IMR-90 (cell line): ENCODE measurements at regions not wholly inside any gene's neighbourhood (a gene's known extent, or its start where the extent isn't known, plus 50 kb on each side); places are given as distances from the start of the nearest gene placed in this dataset.

ENCODE experiments used
- ATAC-seq: fragments of 200-7000 bp; cut with Tn5 transposase; 2 replicates; pipeline ENCODE4 v1.9.1; 2020; ENCODE audit warnings: low read depth, mild to moderate bottlenecking, moderate library complexity
- BruUV-seq: library from RNA; stranded (reverse); fragments of 400-500 nt; replicated peaks from 2 replicates; lab custom pipeline; 2021; lab: Mats Ljungman, UMichigan
- CTCF ChIA-PET: fragments of 300-600 bp; formaldehyde crosslinking; extraction: SDS; loops from one replicate; lab custom pipeline; 2021; ENCODE audit warnings: antibody characterized with exemption; lab: Yijun Ruan, JAX
- POLR2A ChIA-PET: fragments of 300-600 bp; sonication (Branson Sonifier 250); formaldehyde crosslinking; loops from one replicate; lab custom pipeline; 2022; ENCODE audit warnings: antibody characterized with exemption; ENCODE audit not compliant: unreplicated experiment; lab: Charles Lee
- DNase-seq: peaks from one replicate; pipeline ENCODE4 v3.0.0; 2013
- H2AFZ ChIP-seq: replicated peaks from 2 replicates; pipeline ENCODE3; 2013; ENCODE audit warnings: low read length, mild to moderate bottlenecking; ENCODE audit not compliant: poor library complexity
- H2AK5ac ChIP-seq: 2 replicates; pipeline ENCODE4 v1.6.1; 2013; ENCODE audit warnings: low read depth, low read length, inconsistent platforms
- H2AK9ac ChIP-seq: replicated peaks from 2 replicates; pipeline ENCODE3; 2013; ENCODE audit warnings: mild to moderate bottlenecking, low read depth, low read length, moderate library complexity; ENCODE audit not compliant: poor library complexity
- H2BK120ac ChIP-seq: 2 replicates; pipeline ENCODE4 v1.6.1; 2013; ENCODE audit warnings: low read depth, low read length, inconsistent platforms
- H2BK15ac ChIP-seq: 3 replicates; pipeline ENCODE4 v1.6.1; 2013; ENCODE audit warnings: low read depth, low read length, inconsistent platforms
- H2BK20ac ChIP-seq: 2 replicates; pipeline ENCODE4 v1.6.1; 2013; ENCODE audit warnings: low read depth, mild to moderate bottlenecking, inconsistent platforms, low read length, moderate library complexity
- H2BK5ac ChIP-seq: 2 replicates; pipeline ENCODE4 v1.6.1; 2013; ENCODE audit warnings: mild to moderate bottlenecking, low read depth, low read length, inconsistent platforms; ENCODE audit not compliant: poor library complexity, severe bottlenecking
- H3K14ac ChIP-seq: replicated peaks from 2 replicates; pipeline ENCODE4 v1.6.1; 2013; ENCODE audit warnings: low read depth, low read length, inconsistent platforms
- H3K18ac ChIP-seq: 2 replicates; pipeline ENCODE4 v1.6.1; 2013; ENCODE audit warnings: low read depth, low read length, control low read depth
- H3K23ac ChIP-seq: 2 replicates; pipeline ENCODE4 v1.6.1; 2013; ENCODE audit warnings: low read depth, low read length, inconsistent platforms
- H3K27ac ChIP-seq: 2 replicates; pipeline ENCODE4 v1.5.1; 2013; ENCODE audit warnings: mild to moderate bottlenecking, control low read depth, low read length; ENCODE audit not compliant: insufficient read depth
- H3K27me3 ChIP-seq: 2 replicates; pipeline ENCODE4 v1.6.1; 2013; ENCODE audit warnings: low read length; ENCODE audit not compliant: control insufficient read depth, insufficient read depth
- H3K36me3 ChIP-seq: 2 replicates; pipeline ENCODE4 v1.6.1; 2013; ENCODE audit warnings: low read length, mixed read lengths; ENCODE audit not compliant: control insufficient read depth, insufficient read depth
- H3K4ac ChIP-seq: 2 replicates; pipeline ENCODE4 v1.6.1; 2013; ENCODE audit warnings: low read depth, low read length, inconsistent platforms
- H3K4me1 ChIP-seq: 2 replicates; pipeline ENCODE4 v1.6.1; 2013; ENCODE audit warnings: low read length, mixed read lengths; ENCODE audit not compliant: control insufficient read depth, insufficient read depth
- H3K4me2 ChIP-seq: 2 replicates; pipeline ENCODE4 v1.6.1; 2013; ENCODE audit warnings: low read depth, mild to moderate bottlenecking, control low read depth, low read length, moderate library complexity
- H3K4me3 ChIP-seq: 2 replicates; pipeline ENCODE4 v1.5.1; 2013; ENCODE audit warnings: low read depth, mild to moderate bottlenecking, control low read depth, low read length, moderate library complexity; ENCODE audit not compliant: insufficient read depth
- H3K56ac ChIP-seq: 2 replicates; pipeline ENCODE4 v1.6.1; 2013; ENCODE audit warnings: low read length, inconsistent platforms; ENCODE audit not compliant: insufficient read depth; ENCODE audit errors: extremely low read depth
- H3K79me1 ChIP-seq, 2 experiments: 2 replicates each; pipeline ENCODE4 v1.6.1; 2013; ENCODE audit warnings: low read length in 2 of 2, inconsistent platforms in 1 of 2, low read depth in 1 of 2
- H3K9ac ChIP-seq: 2 replicates; pipeline ENCODE4 v1.6.1; 2013; ENCODE audit warnings: low read depth, low read length, control low read depth
- H3K9me1 ChIP-seq: 2 replicates; pipeline ENCODE4 v1.6.1; 2013; ENCODE audit warnings: low read length, inconsistent platforms; ENCODE audit not compliant: insufficient read depth
- H3K9me3 ChIP-seq: 2 replicates; pipeline ENCODE4 v1.6.1; 2013; ENCODE audit warnings: low read length; ENCODE audit not compliant: control insufficient read depth, insufficient read depth
- H4K20me1 ChIP-seq: 2 replicates; pipeline ENCODE4 v1.6.1; 2013; ENCODE audit warnings: low read length, inconsistent platforms; ENCODE audit not compliant: insufficient read depth
- H4K5ac ChIP-seq: 2 replicates; pipeline ENCODE4 v1.6.1; 2013; ENCODE audit warnings: mild to moderate bottlenecking, low read depth, low read length, control low read depth
- H4K8ac ChIP-seq, 2 experiments: 2 replicates each; pipeline ENCODE4 v1.6.1; 2013; ENCODE audit warnings: low read depth in 2 of 2, low read length in 2 of 2, control low read depth in 1 of 2, inconsistent platforms in 1 of 2
- H4K91ac ChIP-seq: 2 replicates; pipeline ENCODE4 v1.6.1; 2013; ENCODE audit warnings: low read depth, low read length, inconsistent platforms; ENCODE audit not compliant: insufficient read depth
- FOS ChIP-seq: fragments of 150-350 bp; IDR thresholded peaks from 2 replicates; pipeline ENCODE4 v1.6.1; 2016; ENCODE audit warnings: low read depth, low read length
- MAFK ChIP-seq: IDR thresholded peaks from 2 replicates; pipeline ENCODE4 v1.6.1; 2012; ENCODE audit warnings: low read depth, low read length, improper control_type of control experiment
- RFX5 ChIP-seq: IDR thresholded peaks from 2 replicates; pipeline ENCODE4 v1.8.0; 2012; ENCODE audit warnings: low read depth, mild to moderate bottlenecking, low read length, moderate library complexity
- WGBS, 2 experiments: methylation state at CpG; one replicate each; pipeline versions ENCODE4 v1.1.5 to v1.1.7; 2013; ENCODE audit warnings: missing lambda C conversion rate in 2 of 2; ENCODE audit not compliant: insufficient read length in 1 of 2; ENCODE audit errors: extremely low coverage in 2 of 2; 5-methylcytosine and 5-hydroxymethylcytosine counted together
- dilution Hi-C: fragments of 300-500 bp; cut with HindIII; formaldehyde crosslinking; loops from one replicate; pipeline ENCODE4 v1.14.3; 2018; ENCODE audit warnings: low sequenced_read_pairs; ENCODE audit not compliant: unreplicated experiment
- in situ Hi-C: fragments of 300-500 bp; cut with MboI; formaldehyde crosslinking; loops from 3 replicates; pipeline ENCODE4 v1.14.3; 2019; ENCODE audit warnings: low sequenced_read_pairs, inconsistent platforms, mixed read lengths
- intact Hi-C: fragments of 100-400 bp; cut with micrococcal nuclease; formaldehyde crosslinking; loops from 2 replicates; pipeline ENCODE4 v1.10.0; 2022
- TF ChIP-seq, protein P1 (sequence below): conservative IDR thresholded peaks from 2 replicates; pipeline ENCODE4 v1.5.1; 2012; ENCODE audit warnings: mild to moderate bottlenecking, low read depth, low read length, improper control_type of control experiment

DNA sequence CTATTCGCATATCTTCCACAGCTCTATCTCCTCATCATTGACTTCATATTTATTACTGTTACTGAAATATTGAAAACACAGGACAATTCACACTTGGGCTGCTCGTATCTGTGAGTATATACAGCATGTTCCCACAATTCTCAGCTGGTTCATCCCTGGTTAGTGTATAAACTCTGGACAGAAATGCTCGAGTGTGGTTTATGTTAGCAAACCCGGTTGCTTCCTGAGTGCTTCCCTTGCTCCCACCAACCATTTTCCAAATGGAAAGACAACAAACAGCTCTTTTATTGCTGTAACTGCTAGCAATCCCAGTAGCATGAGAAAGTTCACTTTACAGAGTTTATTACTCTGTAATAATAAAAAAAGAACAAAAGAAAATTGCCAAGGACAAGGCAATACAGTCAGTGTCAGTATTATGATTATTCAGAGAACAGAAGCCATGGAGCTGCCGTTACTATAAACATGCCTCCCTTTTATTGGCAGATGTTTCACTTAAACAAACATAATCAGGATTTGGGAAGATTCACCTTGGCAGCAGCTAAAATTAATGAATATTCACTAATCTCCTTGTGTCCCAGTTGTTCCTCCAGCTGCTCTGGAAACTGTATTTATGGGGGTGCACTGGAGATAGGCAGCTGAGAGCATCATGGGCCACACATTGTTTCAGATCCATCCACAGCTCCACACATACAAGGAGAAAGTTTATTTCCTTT, 134.1 kb upstream of the GUCY1A1 start:
- dilution Hi-C loops: no loop called here
- no peak overlapping the region for H2BK15ac ChIP-seq
- ChIA-PET POLR2A (no interaction called here), CTCF (interaction anchor here (0.6 kb wide), 1 partner anchor 212 kb away, joined by 3 read pairs; no protein-coding TSS in a partner anchor)
- no peak overlapping the region for H2AK9ac ChIP-seq
- no peaks in the 10 kb centered on the region for H3K79me1 ChIP-seq
- H3K23ac ChIP-seq: no peak overlapping the region
- DNase-seq (no peak), ATAC-seq (no peak)
- H3K4ac ChIP-seq: no peak overlapping the region
- no peak overlapping the region for H2AK5ac ChIP-seq
- no peak overlapping the region for H2BK5ac ChIP-seq
- no peaks in the 10 kb centered on the region for H3K9me3 ChIP-seq
- H4K91ac ChIP-seq: no peak overlapping the region
- intact Hi-C loops: loop anchor here (5.0 kb wide), 1 partner anchor 245 kb away; no protein-coding TSS in a partner anchor
- H3K36me3 ChIP-seq: no peaks in the 10 kb centered on the region
- no peak overlapping the region for H4K8ac ChIP-seq
- H3K4me1 ChIP-seq: no peaks in the 10 kb centered on the region
- in situ Hi-C loops: no loop called here
- TF ChIP-seq FOS (no peak), RFX5 (no peak), MAFK (no peak)
- TF ChIP-seq, protein P1, sequence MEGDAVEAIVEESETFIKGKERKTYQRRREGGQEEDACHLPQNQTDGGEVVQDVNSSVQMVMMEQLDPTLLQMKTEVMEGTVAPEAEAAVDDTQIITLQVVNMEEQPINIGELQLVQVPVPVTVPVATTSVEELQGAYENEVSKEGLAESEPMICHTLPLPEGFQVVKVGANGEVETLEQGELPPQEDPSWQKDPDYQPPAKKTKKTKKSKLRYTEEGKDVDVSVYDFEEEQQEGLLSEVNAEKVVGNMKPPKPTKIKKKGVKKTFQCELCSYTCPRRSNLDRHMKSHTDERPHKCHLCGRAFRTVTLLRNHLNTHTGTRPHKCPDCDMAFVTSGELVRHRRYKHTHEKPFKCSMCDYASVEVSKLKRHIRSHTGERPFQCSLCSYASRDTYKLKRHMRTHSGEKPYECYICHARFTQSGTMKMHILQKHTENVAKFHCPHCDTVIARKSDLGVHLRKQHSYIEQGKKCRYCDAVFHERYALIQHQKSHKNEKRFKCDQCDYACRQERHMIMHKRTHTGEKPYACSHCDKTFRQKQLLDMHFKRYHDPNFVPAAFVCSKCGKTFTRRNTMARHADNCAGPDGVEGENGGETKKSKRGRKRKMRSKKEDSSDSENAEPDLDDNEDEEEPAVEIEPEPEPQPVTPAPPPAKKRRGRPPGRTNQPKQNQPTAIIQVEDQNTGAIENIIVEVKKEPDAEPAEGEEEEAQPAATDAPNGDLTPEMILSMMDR: no peak
- H3K14ac ChIP-seq: no peak overlapping the region
- H3K56ac ChIP-seq: no peak overlapping the region
- H3K4me2 ChIP-seq: no peak overlapping the region
- no peak overlapping the region for H3K27ac ChIP-seq
- H2BK20ac ChIP-seq: no peak overlapping the region
- no peaks in the 10 kb centered on the region for H4K20me1 ChIP-seq
- whole genome bisulfite sequencing, 2 experiments: no CpG with 5 or more reads among the region's 5 CpGs
- no peak overlapping the region for H4K5ac ChIP-seq
- no TSS peak for BruUV-seq
- no peaks in the 10 kb centered on the region; the same call in 1 of the 2 replicates for H3K27me3 ChIP-seq
- H2AFZ ChIP-seq: no peak overlapping the region
- no peak overlapping the region for H3K4me3 ChIP-seq
- H3K9me1 ChIP-seq: no peaks in the 10 kb centered on the region
- H3K18ac ChIP-seq: no peak overlapping the region
- no peak overlapping the region for H3K9ac ChIP-seq
- no peak overlapping the region for H2BK120ac ChIP-seq
